ENCODE measurements at regions not wholly inside any gene's neighbourhood (a gene's known extent, or its start where the extent isn't known, plus 50 kb on each side); places are given as distances from the start of the nearest gene placed in this dataset.

DNA sequence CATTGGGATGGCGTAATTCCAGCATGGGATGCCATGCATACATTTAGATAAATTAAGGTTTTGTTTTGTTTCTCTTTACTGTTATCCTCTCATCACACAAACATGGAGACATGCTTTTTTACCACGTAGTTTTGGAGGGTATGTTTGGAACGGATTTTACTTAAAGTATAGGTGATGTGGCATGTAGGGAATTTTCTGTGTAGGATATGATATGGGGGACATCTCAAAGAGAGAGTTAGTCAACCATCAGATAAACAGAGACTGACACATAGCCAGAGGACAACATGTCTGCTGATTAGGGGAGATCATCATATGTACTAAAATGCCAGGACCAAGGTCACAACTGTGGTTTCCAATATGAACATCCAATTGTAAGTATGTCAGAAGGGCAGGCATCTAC is 503.9 kb downstream of the HAPSTR1 start:
- TF ChIP-seq POLR2A (IDR thresholded peaks at IDR 0.05) (no peak), POLR2AphosphoS5 (IDR thresholded peaks at IDR 0.05) (no peak)
- TF ChIP-seq, protein P1, sequence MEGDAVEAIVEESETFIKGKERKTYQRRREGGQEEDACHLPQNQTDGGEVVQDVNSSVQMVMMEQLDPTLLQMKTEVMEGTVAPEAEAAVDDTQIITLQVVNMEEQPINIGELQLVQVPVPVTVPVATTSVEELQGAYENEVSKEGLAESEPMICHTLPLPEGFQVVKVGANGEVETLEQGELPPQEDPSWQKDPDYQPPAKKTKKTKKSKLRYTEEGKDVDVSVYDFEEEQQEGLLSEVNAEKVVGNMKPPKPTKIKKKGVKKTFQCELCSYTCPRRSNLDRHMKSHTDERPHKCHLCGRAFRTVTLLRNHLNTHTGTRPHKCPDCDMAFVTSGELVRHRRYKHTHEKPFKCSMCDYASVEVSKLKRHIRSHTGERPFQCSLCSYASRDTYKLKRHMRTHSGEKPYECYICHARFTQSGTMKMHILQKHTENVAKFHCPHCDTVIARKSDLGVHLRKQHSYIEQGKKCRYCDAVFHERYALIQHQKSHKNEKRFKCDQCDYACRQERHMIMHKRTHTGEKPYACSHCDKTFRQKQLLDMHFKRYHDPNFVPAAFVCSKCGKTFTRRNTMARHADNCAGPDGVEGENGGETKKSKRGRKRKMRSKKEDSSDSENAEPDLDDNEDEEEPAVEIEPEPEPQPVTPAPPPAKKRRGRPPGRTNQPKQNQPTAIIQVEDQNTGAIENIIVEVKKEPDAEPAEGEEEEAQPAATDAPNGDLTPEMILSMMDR (IDR thresholded peaks at IDR 0.05) = no peak
